A673 (cell line): ENCODE measurements at regions not wholly inside any gene's neighbourhood (a gene's known extent, or its start where the extent isn't known, plus 50 kb on each side); places are given as distances from the start of the nearest gene placed in this dataset.

Experiments used
- BruUV-seq: library from RNA; stranded (reverse); fragments of 400-500 nt; replicated peaks from 2 replicates; lab custom pipeline; 2021; lab: Mats Ljungman, UMichigan
- CTCF ChIA-PET: fragments of 300-600 bp; sonication (Branson Sonifier 250); formaldehyde crosslinking; loops from one replicate; lab custom pipeline; 2022; ENCODE audit warnings: antibody characterized with exemption; lab: Charles Lee
- POLR2A ChIA-PET: fragments of 300-600 bp; sonication (Branson Sonifier 250); formaldehyde crosslinking; loops from one replicate; lab custom pipeline; 2022; ENCODE audit warnings: antibody characterized with exemption; ENCODE audit not compliant: low non-redundant PET; lab: Charles Lee
- DNase-seq: peaks from one replicate; pipeline ENCODE4 v3.0.0-alpha.2; 2015; ENCODE audit warnings: low spot score
- H3K27ac ChIP-seq: fragments of 200-600 bp; sonication (generic); 2 replicates; pipeline ENCODE4 v1.5.1; 2016; ENCODE audit warnings: mixed run types, low read depth, mild to moderate bottlenecking, mixed read lengths, antibody characterized with exemption, low read length; ENCODE audit not compliant: poor library complexity, severe bottlenecking
- H3K27me3 ChIP-seq: fragments of 200-600 bp; sonication (generic); replicated peaks from 2 replicates; pipeline ENCODE4 v1.6.1; 2017; ENCODE audit warnings: mixed run types, low read depth, mild to moderate bottlenecking, mixed read lengths, antibody characterized with exemption, low read length; ENCODE audit not compliant: insufficient read depth, poor library complexity
- H3K36me3 ChIP-seq: fragments of 200-600 bp; sonication (generic); 2 replicates; pipeline ENCODE4 v1.6.1; 2016; ENCODE audit warnings: mixed run types, mild to moderate bottlenecking, mixed read lengths, antibody characterized with exemption, low read length; ENCODE audit not compliant: insufficient read depth, poor library complexity, severe bottlenecking
- H3K4me1 ChIP-seq: fragments of 200-600 bp; sonication (generic); 2 replicates; pipeline ENCODE4 v1.6.1; 2017; ENCODE audit warnings: mixed run types, mild to moderate bottlenecking, mixed read lengths, antibody characterized with exemption, low read length; ENCODE audit not compliant: insufficient read depth, poor library complexity, severe bottlenecking
- H3K4me3 ChIP-seq: fragments of 200-600 bp; sonication (generic); 2 replicates; pipeline ENCODE4 v1.5.1; 2016; ENCODE audit warnings: low read depth, mixed run types, mild to moderate bottlenecking, mixed read lengths, low read length; ENCODE audit not compliant: poor library complexity, severe bottlenecking
- H3K9me3 ChIP-seq: fragments of 200-600 bp; sonication (generic); 2 replicates; pipeline ENCODE4 v1.6.1; 2016; ENCODE audit warnings: mixed run types, low read depth, mild to moderate bottlenecking, mixed read lengths, antibody characterized with exemption, low read length; ENCODE audit not compliant: poor library complexity, severe bottlenecking
- CTCF ChIP-seq: fragments of 300-800, 200-600 bp; sonication (generic); conservative IDR thresholded peaks from 2 replicates; pipeline ENCODE4 v1.5.1; 2017; ENCODE audit warnings: low read depth, mild to moderate bottlenecking, antibody characterized with exemption, low read length, moderate library complexity, mixed read lengths
- EZH2 ChIP-seq: fragments of 200-600 bp; sonication (generic); IDR thresholded peaks from 2 replicates; pipeline ENCODE4 v1.6.1; 2017; ENCODE audit warnings: borderline replicate concordance, low read depth, mild to moderate bottlenecking, mixed read lengths, antibody characterized with exemption, low read length; ENCODE audit not compliant: poor library complexity, severe bottlenecking
- intact Hi-C: fragments of 100-400 bp; cut with micrococcal nuclease; formaldehyde crosslinking; loops from one replicate; pipeline ENCODE4 v1.10.0; 2022; ENCODE audit not compliant: unreplicated experiment

- Histone ChIP-seq H3K36me3 (no peaks in the 10 kb centered on the region), H3K27me3 (no peaks in the 10 kb centered on the region), H3K4me3 (no peak overlapping the region), H3K4me1 (peaks cover 3% of the 10 kb centered on the region), H3K27ac (no peak overlapping the region), H3K9me3 (no peaks in the 10 kb centered on the region)
- DNase-seq = no peak
- POLR2A ChIA-PET = no interaction called here
- BruUV-seq = no TSS peak
- intact Hi-C loops = no loop called here
- CTCF ChIA-PET = no interaction called here
- TF ChIP-seq EZH2 (no peak), CTCF (no peak)
These were observed 64.9 kb upstream of the KITLG start for GRCh38 chr12:88644946-88645702.

- BruUV-seq = no TSS peak
- Histone ChIP-seq H3K9me3 (no peaks in the 10 kb centered on the region), H3K27ac (no peak overlapping the region), H3K36me3 (no peaks in the 10 kb centered on the region), H3K4me1 (peaks cover 15% of the 10 kb centered on the region), H3K27me3 (no peaks in the 10 kb centered on the region), H3K4me3 (no peak overlapping the region)
- DNase-seq = no peak
- TF ChIP-seq EZH2 (no peak), CTCF (no peak)
- CTCF ChIA-PET = no interaction called here
- intact Hi-C loops = no loop called here
- POLR2A ChIA-PET = no interaction called here
These were observed 63.4 kb upstream of the KITLG start for GRCh38 chr12:88643685-88644084.

GRCh38 chr12:88642675-88643431 lies 62.6 kb upstream of the KITLG start:
- intact Hi-C loops = no loop called here
- no TSS peak for BruUV-seq
- DNase-seq = no peak
- ChIA-PET POLR2A (no interaction called here), CTCF (no interaction called here)
- H3K36me3 ChIP-seq = no peaks in the 10 kb centered on the region
- H3K27me3 ChIP-seq = no peaks in the 10 kb centered on the region
- TF ChIP-seq EZH2 (no peak), CTCF (no peak)
- H3K4me3 ChIP-seq = no peak overlapping the region
- no peaks in the 10 kb centered on the region for H3K9me3 ChIP-seq
- no peak overlapping the region for H3K27ac ChIP-seq
- peaks cover 21% of the 10 kb centered on the region for H3K4me1 ChIP-seq
